ENCODE measurements at regions not wholly inside any gene's neighbourhood (a gene's known extent, or its start where the extent isn't known, plus 50 kb on each side); places are given as distances from the start of the nearest gene placed in this dataset.

GRCh38 chr9:115643948-115644727 lies 509.5 kb upstream of the PAPPA start:
- H3K27me3 ChIP-seq (ENCODE audit: control insufficient read depth, insufficient read depth, low read length): no peaks in the 10 kb centered on the region
- H3K27ac ChIP-seq (ENCODE audit: low read depth, low read length): no peak overlapping the region
- no peaks in the 10 kb centered on the region for H3K9me3 ChIP-seq (ENCODE audit: control insufficient read depth, insufficient read depth, low read length)
- TF ChIP-seq CTCF (IDR thresholded peaks at IDR 0.05; ENCODE audit: low read depth, low read length): no peak
- CTCF ChIA-PET: interaction anchor here (3.2 kb wide), 1 partner anchor 51 kb away, joined by 14 read pairs; no protein-coding TSS in a partner anchor
- DNase-seq (ENCODE audit: low read depth, low spot score): no peak
- POLR2A ChIA-PET: interaction anchor here (1.5 kb wide), 1 partner anchor 28 kb away, joined by 4 read pairs; no protein-coding TSS in a partner anchor
- H3K4me3 ChIP-seq (ENCODE audit: low read depth, low read length): no peak overlapping the region

- peak overlapping the region; percentile 97 for H3K27ac ChIP-seq (ENCODE audit: low read depth, low read length)
- ChIA-PET CTCF (no interaction called here), POLR2A (interaction anchor here (1.0 to 1.7 kb wide), 4 partner anchors 23 to 755 kb away, joined by 3 to 12 read pairs (median 4); no protein-coding TSS in a partner anchor)
- peak overlapping the region; percentile 18 for H3K4me3 ChIP-seq (ENCODE audit: low read depth, low read length)
- DNase-seq (ENCODE audit: low read depth, low spot score): peak; percentile 87
- TF ChIP-seq CTCF (IDR thresholded peaks at IDR 0.05; ENCODE audit: low read depth, low read length): no peak
- H3K27me3 ChIP-seq (ENCODE audit: control insufficient read depth, insufficient read depth, low read length): no peaks in the 10 kb centered on the region
- H3K9me3 ChIP-seq (ENCODE audit: control insufficient read depth, insufficient read depth, low read length): no peaks in the 10 kb centered on the region
Measured at GRCh38 chr9:115649991-115650472, 503.6 kb upstream of the PAPPA start.

GRCh38 chr9:115650768-115651167 lies 502.8 kb upstream of the PAPPA start:
- ChIA-PET CTCF (no interaction called here), POLR2A (interaction anchor here (0.7 to 1.7 kb wide), 7 partner anchors 8 to 898 kb away, joined by 3 to 12 read pairs (median 4); no protein-coding TSS in a partner anchor)
- peak overlapping the region; percentile 97 for H3K27ac ChIP-seq (ENCODE audit: low read depth, low read length)

GRCh38 chr9:115651461-115651860 lies 502.1 kb upstream of the PAPPA start:
- no peak overlapping the region for H3K4me3 ChIP-seq (ENCODE audit: low read depth, low read length)
- DNase-seq (ENCODE audit: low read depth, low spot score): no peak
- POLR2A ChIA-PET: interaction anchor here (0.7 to 1.7 kb wide), 4 partner anchors 9 to 898 kb away, joined by 3 to 12 read pairs (median 5); no protein-coding TSS in a partner anchor
- CTCF ChIA-PET: no interaction called here
- H3K27me3 ChIP-seq (ENCODE audit: control insufficient read depth, insufficient read depth, low read length): no peaks in the 10 kb centered on the region
- no peak overlapping the region for H3K27ac ChIP-seq (ENCODE audit: low read depth, low read length)
- H3K9me3 ChIP-seq (ENCODE audit: control insufficient read depth, insufficient read depth, low read length): no peaks in the 10 kb centered on the region
- TF ChIP-seq CTCF (IDR thresholded peaks at IDR 0.05; ENCODE audit: low read depth, low read length): no peak

More at GRCh38 chr9:115650768-115651167, 502.8 kb upstream of the PAPPA start:
- peak; percentile 85 for DNase-seq (ENCODE audit: low read depth, low spot score)
- TF ChIP-seq CTCF (IDR thresholded peaks at IDR 0.05; ENCODE audit: low read depth, low read length): no peak
- H3K9me3 ChIP-seq (ENCODE audit: control insufficient read depth, insufficient read depth, low read length): no peaks in the 10 kb centered on the region
- no peak overlapping the region for H3K4me3 ChIP-seq (ENCODE audit: low read depth, low read length)
- H3K27me3 ChIP-seq (ENCODE audit: control insufficient read depth, insufficient read depth, low read length): no peaks in the 10 kb centered on the region

- Histone ChIP-seq H3K9me3 (ENCODE audit: control insufficient read depth, insufficient read depth, low read length) (no peaks in the 10 kb centered on the region), H3K27me3 (ENCODE audit: control insufficient read depth, insufficient read depth, low read length) (no peaks in the 10 kb centered on the region), H3K4me3 (ENCODE audit: low read depth, low read length) (no peak overlapping the region), H3K27ac (ENCODE audit: low read depth, low read length) (peak overlapping the region; percentile 71)
- ChIA-PET CTCF (interaction anchor here (1.7 kb wide), 1 partner anchor 60 kb away, joined by 8 read pairs; no protein-coding TSS in a partner anchor), POLR2A (interaction anchor here (1.0 to 1.8 kb wide), 2 partner anchors 11 to 19 kb away, joined by 4 to 16 read pairs; no protein-coding TSS in a partner anchor)
- peak; percentile 85 for DNase-seq (ENCODE audit: low read depth, low spot score)
- no peak for TF ChIP-seq CTCF (IDR thresholded peaks at IDR 0.05; ENCODE audit: low read depth, low read length)
Measured at GRCh38 chr9:115653171-115653606, 500.4 kb upstream of the PAPPA start.
